Prostate gland (tissue), 2 donors: ENCODE measurements at regions not wholly inside any gene's neighbourhood (a gene's known extent, or its start where the extent isn't known, plus 50 kb on each side); places are given as distances from the start of the nearest gene placed in this dataset.
A peak's percentile ranks its signal among the peaks of the same experiment; 100 is the strongest.

Experiments used
- DNase-seq: peaks from one replicate; pipeline ENCODE4 v3.0.0-alpha.2; 2019; ENCODE audit warnings: low spot score
- H3K27ac ChIP-seq, 2 donors: fragments of 200-600 bp; sonication (generic); 2 replicates each; pipeline ENCODE4 v1.5.1; 2017 to 2019
- H3K27me3 ChIP-seq: fragments of 200-600 bp; sonication (generic); replicated peaks from 2 replicates; pipeline ENCODE4 v1.5.1; 2019; ENCODE audit not compliant: insufficient read depth
- H3K36me3 ChIP-seq, 2 donors: fragments of 200-600 bp; sonication (generic); 1 replicate in 1 of 2; 2 replicates in 1 of 2; pipeline versions ENCODE4 v1.5.1 to v1.8.1; 2017 to 2019
- H3K4me1 ChIP-seq: fragments of 200-600 bp; sonication (generic); replicated peaks from 2 replicates; pipeline ENCODE4 v1.5.1; 2019
- H3K4me3 ChIP-seq, 2 donors: fragments of 200-600 bp; sonication (generic); 2 replicates each; pipeline ENCODE4 v1.5.1; 2017 to 2019
- H3K9me3 ChIP-seq: fragments of 200-600 bp; sonication (generic); 2 replicates; pipeline ENCODE4 v1.5.1; 2017
- POLR2A ChIP-seq: fragments of 450-650 bp; IDR thresholded peaks from one replicate; pipeline ENCODE4 v1.6.1; 2016; ENCODE audit warnings: antibody characterized with exemption, mild to moderate bottlenecking
- POLR2AphosphoS5 ChIP-seq: sonication (generic); formaldehyde crosslinking; IDR thresholded peaks from one replicate; pipeline ENCODE4 v1.6.1; 2017; ENCODE audit warnings: antibody characterized with exemption
- WGBS: methylation state at CpG from one replicate; pipeline ENCODE4 v1.1.5; 2018; 5-methylcytosine and 5-hydroxymethylcytosine counted together
- intact Hi-C: fragments of 100-400 bp; cut with DNase I; formaldehyde crosslinking; loops from one replicate; pipeline ENCODE4 v1.14.2; 2022
- TF ChIP-seq, protein P1 (sequence below), 4 experiments: fragments of 200-600 bp in 2 of 4; fragments of 450-650 bp in 2 of 4; sonication (generic) in 2 of 4; IDR thresholded peaks; 1 replicate in 3 of 4; 2 replicates in 1 of 4; pipeline ENCODE4 v1.5.1; 2016 to 2019; ENCODE audit warnings: antibody characterized with exemption in 4 of 4, mild to moderate bottlenecking in 2 of 4, moderate library complexity in 2 of 4

GRCh38 chr3:25906132-25906906 is 116.4 kb downstream of the OXSM start:
- H3K27ac ChIP-seq: no peak overlapping the region
- TF ChIP-seq POLR2AphosphoS5: no peak
- TF ChIP-seq POLR2A: no peak
- TF ChIP-seq, protein P1, sequence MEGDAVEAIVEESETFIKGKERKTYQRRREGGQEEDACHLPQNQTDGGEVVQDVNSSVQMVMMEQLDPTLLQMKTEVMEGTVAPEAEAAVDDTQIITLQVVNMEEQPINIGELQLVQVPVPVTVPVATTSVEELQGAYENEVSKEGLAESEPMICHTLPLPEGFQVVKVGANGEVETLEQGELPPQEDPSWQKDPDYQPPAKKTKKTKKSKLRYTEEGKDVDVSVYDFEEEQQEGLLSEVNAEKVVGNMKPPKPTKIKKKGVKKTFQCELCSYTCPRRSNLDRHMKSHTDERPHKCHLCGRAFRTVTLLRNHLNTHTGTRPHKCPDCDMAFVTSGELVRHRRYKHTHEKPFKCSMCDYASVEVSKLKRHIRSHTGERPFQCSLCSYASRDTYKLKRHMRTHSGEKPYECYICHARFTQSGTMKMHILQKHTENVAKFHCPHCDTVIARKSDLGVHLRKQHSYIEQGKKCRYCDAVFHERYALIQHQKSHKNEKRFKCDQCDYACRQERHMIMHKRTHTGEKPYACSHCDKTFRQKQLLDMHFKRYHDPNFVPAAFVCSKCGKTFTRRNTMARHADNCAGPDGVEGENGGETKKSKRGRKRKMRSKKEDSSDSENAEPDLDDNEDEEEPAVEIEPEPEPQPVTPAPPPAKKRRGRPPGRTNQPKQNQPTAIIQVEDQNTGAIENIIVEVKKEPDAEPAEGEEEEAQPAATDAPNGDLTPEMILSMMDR (IDR thresholded peaks at IDR 0.05): no peak
- no peaks in the 10 kb centered on the region for H3K36me3 ChIP-seq
- 86% methylated on average over 4 of the region's 4 CpGs for WGBS
- intact Hi-C loops: no loop called here
- H3K4me3 ChIP-seq: no peak overlapping the region
- DNase-seq: no peak
- H3K4me1 ChIP-seq: peaks cover 3% of the 10 kb centered on the region
- no peaks in the 10 kb centered on the region for H3K9me3 ChIP-seq
- no peaks in the 10 kb centered on the region for H3K27me3 ChIP-seq

DNA sequence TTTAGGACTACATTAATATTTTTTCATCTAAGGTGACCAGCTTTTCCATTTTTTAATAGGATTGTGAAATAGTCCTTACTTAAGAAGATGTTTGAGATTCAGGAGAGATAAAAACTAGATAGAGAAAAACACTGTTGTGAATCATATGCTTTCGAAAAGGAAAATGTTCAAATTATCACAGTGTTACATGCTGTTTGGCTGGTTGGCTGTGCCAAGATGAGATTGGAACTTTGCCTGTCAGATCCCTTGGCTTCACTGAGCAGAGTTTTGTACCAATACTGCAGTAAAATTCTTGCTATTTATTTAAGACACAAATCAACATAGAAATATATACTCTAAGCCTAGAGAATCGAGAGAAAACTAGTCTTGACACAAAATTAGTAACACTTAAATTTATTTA is 117.2 kb downstream of the OXSM start:
- no peak overlapping the region for H3K27ac ChIP-seq
- intact Hi-C loops: no loop called here
- WGBS: 12% methylated on average over 2 of the region's 2 CpGs
- TF ChIP-seq, protein P1 (IDR thresholded peaks at IDR 0.05): no peak
- TF ChIP-seq POLR2AphosphoS5: peak; percentile 39
- no peaks in the 10 kb centered on the region for H3K9me3 ChIP-seq
- no peaks in the 10 kb centered on the region for H3K36me3 ChIP-seq
- peak; percentile 37 for DNase-seq
- no peaks in the 10 kb centered on the region for H3K27me3 ChIP-seq
- no peak overlapping the region for H3K4me3 ChIP-seq
- H3K4me1 ChIP-seq: peaks cover 3% of the 10 kb centered on the region

- H3K36me3 ChIP-seq: no peaks in the 10 kb centered on the region
- no peaks in the 10 kb centered on the region for H3K9me3 ChIP-seq
- WGBS: 59% methylated on average over 2 of the region's 2 CpGs
- TF ChIP-seq POLR2A (no peak), POLR2AphosphoS5 (no peak)
- TF ChIP-seq, protein P1 (IDR thresholded peaks at IDR 0.05): no peak
- no peak overlapping the region for H3K4me3 ChIP-seq
- peaks cover 3% of the 10 kb centered on the region for H3K4me1 ChIP-seq
- no peaks in the 10 kb centered on the region for H3K27me3 ChIP-seq
- intact Hi-C loops: no loop called here
- no peak overlapping the region for H3K27ac ChIP-seq
- no peak for DNase-seq
Measured at GRCh38 chr3:25910105-25910504, 120.2 kb downstream of the OXSM start.

DNA sequence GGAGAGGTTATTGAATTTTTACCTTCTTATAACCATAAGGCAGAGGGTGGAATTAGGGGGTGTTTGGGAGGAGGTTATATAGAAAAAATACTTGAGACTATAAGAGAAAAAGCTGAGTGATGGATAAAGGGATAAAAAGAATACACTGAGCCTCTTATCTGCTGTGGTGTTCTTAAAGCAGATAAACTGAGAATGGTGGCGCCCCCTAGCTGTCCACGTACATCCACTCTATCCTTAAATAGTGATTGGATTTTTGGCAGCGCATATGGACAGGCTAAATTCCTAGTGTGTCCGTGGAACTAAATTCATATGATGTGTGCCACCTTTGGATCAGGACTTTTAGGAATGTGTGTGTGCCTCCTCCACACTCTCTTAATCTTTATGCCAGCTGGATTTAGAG is 121.1 kb downstream of the OXSM start:
- Histone ChIP-seq H3K9me3 (no peaks in the 10 kb centered on the region), H3K4me3 (no peak overlapping the region), H3K27ac (no peak overlapping the region), H3K27me3 (no peaks in the 10 kb centered on the region), H3K4me1 (peaks cover 3% of the 10 kb centered on the region), H3K36me3 (no peaks in the 10 kb centered on the region)
- intact Hi-C loops: no loop called here
- no peak for TF ChIP-seq POLR2A
- TF ChIP-seq POLR2AphosphoS5: no peak
- TF ChIP-seq, protein P1 (IDR thresholded peaks at IDR 0.05): no peak
- WGBS: 79% methylated on average over 4 of the region's 4 CpGs
- DNase-seq: no peak
